Activated gamma-delta T cell treated with Interleukin-2 at 50 U/mL for 16 hours (primary cell): ENCODE measurements at regions not wholly inside any gene's neighbourhood (a gene's known extent, or its start where the extent isn't known, plus 50 kb on each side); places are given as distances from the start of the nearest gene placed in this dataset.

Experiments used
- DNase-seq: peaks from one replicate; pipeline ENCODE4 v3.0.0-alpha.2; 2020

DNA sequence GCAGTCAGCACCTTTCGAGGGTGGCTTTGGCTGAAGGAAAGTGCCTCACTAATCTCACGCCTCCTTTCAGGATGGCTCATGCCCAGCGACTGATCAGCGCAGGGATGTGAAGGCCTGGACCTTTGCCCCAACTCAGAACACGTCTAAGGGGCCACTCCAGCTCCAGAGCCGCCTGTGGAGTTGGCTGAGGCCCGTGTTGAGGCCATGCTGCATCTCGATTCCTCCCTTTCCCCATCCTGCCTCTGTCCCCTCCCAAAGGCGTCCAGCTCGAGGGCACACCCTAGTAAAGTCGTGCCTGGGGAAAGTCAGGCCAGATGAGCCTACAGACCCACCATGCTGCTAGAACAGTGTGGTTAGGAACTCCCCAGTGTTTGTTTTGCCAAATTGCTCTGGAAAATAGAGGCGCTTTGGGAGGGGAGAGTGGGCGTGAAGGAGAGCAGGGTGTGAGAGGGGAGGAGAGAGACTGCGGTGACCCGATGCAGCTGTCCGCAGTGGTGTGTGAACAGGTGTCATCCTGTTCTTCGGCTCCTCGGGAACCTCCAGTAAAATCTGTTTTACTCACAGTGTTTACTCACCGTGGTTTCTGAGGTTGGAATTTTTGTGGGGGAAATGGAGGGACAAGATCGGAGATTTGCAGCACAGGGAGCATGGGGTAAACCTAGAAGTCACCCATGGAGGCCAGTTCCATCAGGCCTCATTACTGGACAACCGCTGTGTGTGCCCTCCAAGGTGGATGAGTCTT, 85.0 kb upstream of the PMEPA1 start:
- DNase-seq = no peak

DNA sequence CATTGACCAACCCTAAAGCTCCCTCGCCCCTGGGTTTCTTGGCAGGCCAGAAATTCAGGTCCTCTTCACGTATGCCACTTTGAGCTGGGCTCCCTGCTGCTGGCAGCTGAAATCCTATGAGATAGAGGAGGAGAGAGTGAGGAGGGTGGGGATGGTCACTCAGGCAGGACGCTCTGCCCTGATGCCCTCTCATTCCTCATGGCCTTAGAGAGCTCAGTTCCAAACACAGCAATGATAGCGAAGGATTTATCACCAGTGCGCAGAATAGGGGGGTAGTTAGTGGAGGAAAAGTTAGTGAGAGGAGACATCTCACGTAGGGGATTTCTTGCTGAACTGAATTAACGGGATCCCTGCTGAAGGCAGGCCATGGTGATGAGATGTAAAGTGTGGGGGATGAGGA, 84.2 kb upstream of the PMEPA1 start:
- DNase-seq = no peak

DNA sequence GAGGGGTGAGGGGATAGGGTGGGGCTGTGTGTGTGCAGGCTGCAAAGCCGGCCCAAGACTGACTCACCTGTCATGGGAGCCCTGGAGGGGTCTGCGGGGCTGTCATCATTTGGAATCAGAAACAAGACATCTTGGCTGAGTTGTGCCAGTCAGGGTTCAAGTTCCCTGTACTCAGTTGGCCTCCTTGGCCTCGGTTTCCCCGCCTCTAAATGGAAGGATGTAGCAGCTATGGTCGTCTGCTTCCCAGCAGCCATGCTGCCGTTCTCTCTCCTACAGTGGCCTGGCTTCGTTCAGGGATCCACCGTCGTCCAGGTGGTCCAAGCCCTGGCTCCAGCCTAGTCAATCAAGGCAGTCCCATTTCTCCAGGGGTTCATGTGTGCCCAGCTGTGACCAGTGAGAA, 83.6 kb upstream of the PMEPA1 start:
- no peak for DNase-seq

DNA sequence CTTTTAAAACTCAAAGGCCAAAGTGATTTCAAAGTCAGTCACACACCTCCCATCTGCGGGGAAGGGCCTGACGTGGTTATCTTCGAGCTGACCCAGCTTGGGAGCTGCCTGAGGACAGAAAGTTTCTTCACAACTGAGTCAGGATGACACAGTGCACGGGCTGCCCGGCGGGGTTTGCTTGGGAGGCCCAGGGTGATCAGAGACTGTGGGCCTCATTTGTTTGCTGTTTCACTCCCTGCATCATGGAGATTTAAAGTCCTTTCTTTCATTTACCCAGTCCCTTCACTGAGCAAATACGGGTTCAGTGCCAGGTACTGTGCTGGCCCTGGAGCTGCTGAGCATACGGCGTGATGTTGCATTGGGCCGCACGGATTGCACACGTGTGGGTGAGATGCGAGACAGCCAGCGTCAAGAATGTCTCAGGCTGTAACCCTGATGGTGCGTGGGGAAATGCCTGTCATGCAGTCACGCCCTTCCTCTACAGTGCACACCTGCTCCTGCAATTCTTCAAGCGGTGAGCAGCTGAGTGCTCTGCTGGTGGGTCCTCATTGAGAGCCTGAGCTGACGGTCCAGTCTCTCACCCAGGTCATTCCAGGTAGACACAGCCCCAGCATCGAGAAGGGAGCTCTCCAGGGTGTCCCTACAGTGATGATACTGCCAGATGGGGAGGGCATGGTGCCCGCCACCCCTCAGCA, 82.7 kb upstream of the PMEPA1 start:
- no peak for DNase-seq

DNA sequence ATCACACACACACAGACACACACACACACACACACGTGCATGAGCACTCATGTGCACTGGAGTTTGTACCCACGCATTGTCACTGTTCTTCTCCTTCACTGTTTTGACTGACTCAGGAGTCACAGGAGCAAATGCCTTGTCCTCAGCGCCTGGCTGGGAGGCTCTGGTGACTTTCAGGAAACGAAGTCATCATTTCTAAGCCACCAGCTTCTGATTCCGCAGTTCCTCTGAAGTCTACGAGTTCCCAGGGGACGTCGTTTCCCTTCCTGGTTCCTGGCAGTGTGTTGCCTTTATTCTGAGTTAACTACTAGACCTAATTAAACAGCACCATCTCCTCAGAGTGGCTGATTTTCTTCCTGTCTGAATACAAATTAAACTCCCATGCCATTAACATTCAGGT, 82.2 kb upstream of the PMEPA1 start:
- no peak for DNase-seq

- DNase-seq = no peak
Observed at GRCh38 chr20:57791178-57791962, 81.6 kb upstream of the PMEPA1 start.

GRCh38 chr20:57790176-57790575, 80.4 kb upstream of the PMEPA1 start:
- DNase-seq = no peak

GRCh38 chr20:57788936-57789613, 79.3 kb upstream of the PMEPA1 start:
- no peak for DNase-seq

GRCh38 chr20:57787990-57788781, 78.4 kb upstream of the PMEPA1 start:
- no peak for DNase-seq

- DNase-seq = no peak
Observed at GRCh38 chr20:57787151-57787989, 77.6 kb upstream of the PMEPA1 start.

DNA sequence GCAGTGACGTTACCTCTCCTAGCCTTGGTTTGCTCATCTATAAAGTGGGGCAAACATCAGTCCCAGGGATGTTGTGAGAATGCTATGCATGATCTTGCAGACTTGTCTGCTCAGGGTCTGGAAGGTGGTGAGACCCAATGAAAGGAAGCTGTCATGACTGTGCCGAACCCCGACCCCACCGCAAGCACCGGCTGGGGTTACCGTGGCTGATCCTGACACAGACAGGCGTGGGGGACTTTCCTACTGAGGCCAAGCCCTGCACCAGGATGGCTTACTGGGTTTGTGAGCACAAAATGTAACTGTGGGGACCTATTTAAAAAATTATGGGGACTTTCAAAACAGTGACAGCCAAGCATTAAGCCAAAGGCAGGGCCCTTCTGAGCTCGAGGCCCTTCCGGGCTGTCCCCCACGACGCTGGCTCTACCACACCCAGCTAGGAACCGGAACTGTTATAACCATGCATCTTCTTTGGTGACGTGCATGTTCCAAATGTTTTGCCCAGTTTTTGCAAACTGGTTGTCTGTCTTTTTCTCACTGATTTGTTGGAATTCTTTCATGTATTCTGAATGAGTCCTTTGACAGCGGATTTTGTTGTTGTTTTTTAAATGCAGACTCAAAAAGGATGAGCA, 76.6 kb upstream of the PMEPA1 start:
- no peak for DNase-seq

DNA sequence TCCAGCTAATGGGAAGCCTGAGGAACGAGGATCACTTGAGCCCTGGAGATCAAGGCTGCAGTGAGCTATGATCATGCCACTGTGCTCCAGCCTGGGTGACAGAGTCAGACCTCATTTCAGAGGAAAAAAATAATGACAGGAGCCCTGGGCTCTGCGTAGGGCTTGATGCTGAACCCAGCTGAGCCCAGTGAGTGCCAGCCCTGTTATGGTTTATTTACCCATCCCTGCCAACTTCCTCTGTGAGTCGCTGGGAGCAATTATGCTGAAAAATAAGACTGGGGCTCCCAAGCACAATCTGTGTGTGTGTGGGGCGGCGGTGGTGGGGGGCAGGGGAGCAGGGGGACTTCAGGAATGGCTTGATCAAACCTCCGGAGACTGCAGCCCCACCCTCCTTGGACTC, 75.9 kb upstream of the PMEPA1 start:
- no peak for DNase-seq

DNA sequence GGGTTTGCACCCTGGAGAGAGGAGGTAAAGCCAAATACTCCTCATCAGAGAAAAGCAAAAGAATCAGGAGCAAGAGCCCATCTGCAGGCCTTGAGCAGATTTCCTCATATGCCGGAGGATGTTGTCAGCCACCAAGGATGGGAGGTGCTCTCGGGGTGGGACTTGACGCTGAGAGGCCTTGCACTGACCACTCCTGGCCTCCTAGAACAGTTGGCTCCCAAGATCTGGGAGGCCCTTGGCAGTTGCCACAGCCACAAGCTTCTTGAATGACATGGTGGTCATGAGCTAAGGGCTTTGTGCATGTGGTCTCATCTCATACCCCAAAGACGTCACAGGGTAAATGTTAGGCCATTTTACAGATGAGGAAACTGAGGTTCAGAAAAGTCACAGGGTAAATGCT, 75.2 kb upstream of the PMEPA1 start:
- DNase-seq = no peak

- no peak for DNase-seq
Observed at GRCh38 chr20:57783956-57784837, 74.4 kb upstream of the PMEPA1 start.

- DNase-seq = no peak
Observed at GRCh38 chr20:57783196-57783595, 73.4 kb upstream of the PMEPA1 start.

DNA sequence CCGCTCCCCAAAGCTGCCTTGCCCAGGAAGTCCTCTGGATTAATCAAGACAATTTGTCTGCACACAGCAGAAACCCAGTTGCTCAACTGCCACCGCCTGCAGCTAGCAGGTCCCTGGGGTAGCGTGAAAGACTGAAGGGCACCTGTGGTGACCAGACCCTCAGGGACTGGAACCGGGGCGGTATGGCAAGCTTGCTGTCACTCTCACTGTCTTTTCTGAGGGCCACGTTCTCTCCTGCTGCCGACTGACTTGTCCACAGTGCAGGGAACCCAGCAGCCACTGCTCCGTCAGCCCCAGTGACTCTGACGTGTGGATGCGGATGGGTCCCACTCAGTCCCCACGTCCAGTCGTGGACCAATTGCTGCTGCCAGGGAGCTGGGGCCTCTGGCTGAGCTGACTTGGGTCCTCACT, 72.8 kb upstream of the PMEPA1 start:
- DNase-seq = no peak

GRCh38 chr20:57781901-57782300, 72.1 kb upstream of the PMEPA1 start:
- DNase-seq = no peak

DNA sequence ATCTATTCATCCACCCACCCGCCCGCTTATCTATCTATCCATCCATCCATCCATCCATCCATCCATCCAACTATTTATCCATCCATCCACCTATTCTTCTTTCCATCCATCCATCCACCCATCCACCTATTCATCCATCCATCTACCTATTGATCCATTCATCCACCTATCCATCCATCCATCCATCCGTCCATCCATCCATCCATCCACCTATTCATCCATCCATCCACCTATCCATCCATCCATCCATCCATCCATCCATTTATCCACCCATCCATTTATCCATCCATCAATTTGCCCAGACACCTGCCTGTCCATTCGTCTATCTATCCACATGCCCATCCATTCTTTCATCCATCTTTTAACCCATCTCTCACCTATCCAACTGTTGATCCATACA, 71.1 kb upstream of the PMEPA1 start:
- no peak for DNase-seq

GRCh38 chr20:57780398-57780797, 70.6 kb upstream of the PMEPA1 start:
- no peak for DNase-seq

DNA sequence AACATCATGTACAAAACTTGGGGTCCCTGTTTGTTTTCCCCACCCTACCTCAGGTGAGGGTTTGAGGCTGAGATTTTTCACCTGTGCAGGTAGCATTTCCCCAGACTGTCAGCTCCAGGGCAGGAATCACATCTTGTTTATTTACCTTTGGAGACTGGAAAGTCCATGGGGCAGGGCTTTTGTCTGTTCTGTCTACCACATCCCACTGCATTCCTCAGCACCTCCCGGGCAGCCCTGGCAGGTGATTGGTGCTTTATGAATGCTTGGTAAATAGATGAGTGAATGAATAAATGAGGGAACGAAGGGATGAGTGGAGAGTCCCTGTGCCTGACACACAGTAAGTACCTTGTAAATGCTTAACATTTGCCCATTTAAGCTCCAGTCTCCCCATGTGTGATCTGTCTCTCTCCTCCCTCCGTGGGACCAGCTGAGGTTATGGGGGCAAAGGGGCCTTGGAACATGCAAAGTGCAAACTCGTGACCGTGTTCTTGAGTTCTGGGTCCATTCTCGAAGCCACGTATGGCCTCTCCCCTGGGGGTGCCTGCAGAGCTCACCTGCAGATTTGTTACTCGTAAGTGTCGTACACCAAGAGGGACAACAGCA, 69.7 kb upstream of the PMEPA1 start:
- no peak for DNase-seq
